GM18868 (cell line): ENCODE measurements at regions not wholly inside any gene's neighbourhood (a gene's known extent, or its start where the extent isn't known, plus 50 kb on each side); places are given as distances from the start of the nearest gene placed in this dataset.
"Not testable (repeated sequence)": the region's sequence is repeated elsewhere in the genome, so short reads cannot be mapped to it uniquely, and the experiment has no call there.

Experiments
- ATAC-seq: cut with Tn5 transposase; IDR thresholded peaks from one replicate; pipeline ENCODE4 v1.9.1; 2021; ENCODE audit warnings: mild to moderate bottlenecking, moderate library complexity; ENCODE audit not compliant: unreplicated experiment

- no peak for ATAC-seq
Observed at GRCh38 chr11:96506953-96507354, 117.1 kb downstream of the JRKL start.

GRCh38 chr11:96508861-96509260, 119.0 kb downstream of the JRKL start:
- no peak for ATAC-seq

GRCh38 chr11:96520939-96521338, 131.1 kb downstream of the JRKL start:
- ATAC-seq = no peak

- ATAC-seq = no peak
Observed at GRCh38 chr11:96523656-96524055, 133.8 kb downstream of the JRKL start.

- no peak for ATAC-seq
Observed at GRCh38 chr11:96524475-96524874, 134.7 kb downstream of the JRKL start.

- no peak for ATAC-seq
Observed at GRCh38 chr11:96530473-96530872, 140.7 kb downstream of the JRKL start.

GRCh38 chr11:96538104-96538503, 148.3 kb downstream of the JRKL start:
- ATAC-seq = no peak

GRCh38 chr11:96538622-96539021, 148.8 kb downstream of the JRKL start:
- ATAC-seq = no peak

- no peak for ATAC-seq
Observed at GRCh38 chr11:96540875-96541274, 151.1 kb downstream of the JRKL start.

GRCh38 chr11:96543177-96543576, 153.4 kb downstream of the JRKL start:
- ATAC-seq = no peak

GRCh38 chr11:96545192-96545591, 155.4 kb downstream of the JRKL start:
- ATAC-seq = not testable (repeated sequence)

GRCh38 chr11:96551136-96551535, 161.3 kb downstream of the JRKL start:
- no peak for ATAC-seq

GRCh38 chr11:96554236-96554820, 164.5 kb downstream of the JRKL start:
- ATAC-seq = no peak

GRCh38 chr11:96555826-96556225, 166.0 kb downstream of the JRKL start:
- ATAC-seq = not testable (repeated sequence)

GRCh38 chr11:96560727-96561126, 170.9 kb downstream of the JRKL start:
- ATAC-seq = not testable (repeated sequence)

GRCh38 chr11:96567176-96567575, 177.4 kb downstream of the JRKL start:
- ATAC-seq = no peak

GRCh38 chr11:96567667-96568066, 177.9 kb downstream of the JRKL start:
- no peak for ATAC-seq

GRCh38 chr11:96576383-96576782, 186.6 kb downstream of the JRKL start:
- ATAC-seq = no peak

GRCh38 chr11:96578379-96578778, 188.6 kb downstream of the JRKL start:
- no peak for ATAC-seq

- no peak for ATAC-seq
Observed at GRCh38 chr11:96579656-96580055, 189.8 kb downstream of the JRKL start.

GRCh38 chr11:96580476-96581040, 190.7 kb downstream of the JRKL start:
- no peak for ATAC-seq

- not testable (repeated sequence) for ATAC-seq
Observed at GRCh38 chr11:96585944-96586880, 196.4 kb downstream of the JRKL start.
